Keratinocyte (primary cell): ENCODE measurements at regions not wholly inside any gene's neighbourhood (a gene's known extent, or its start where the extent isn't known, plus 50 kb on each side); places are given as distances from the start of the nearest gene placed in this dataset.
"Not testable (repeated sequence)": the region's sequence is repeated elsewhere in the genome, so short reads cannot be mapped to it uniquely, and the experiment has no call there.

Source experiments
- EZH2 ChIP-seq: IDR thresholded peaks from one replicate; pipeline ENCODE4 v1.6.1; 2012; ENCODE audit warnings: inconsistent platforms, mild to moderate bottlenecking, low read length, moderate library complexity
- TF ChIP-seq, protein P1 (sequence below), 3 experiments: IDR thresholded peaks in 1 of 3; conservative IDR thresholded peaks in 1 of 3; optimal IDR thresholded peaks in 1 of 3; 2 replicates in 2 of 3; 3 replicates in 1 of 3; pipeline versions ENCODE3 to v1.5.1; 2011; ENCODE audit warnings: low read length in 3 of 3, mild to moderate bottlenecking in 3 of 3, moderate library complexity in 2 of 3, control low read depth in 1 of 3, inconsistent platforms in 1 of 3; ENCODE audit not compliant: insufficient read depth in 2 of 3; ENCODE audit errors: extremely low read depth in 1 of 3

DNA sequence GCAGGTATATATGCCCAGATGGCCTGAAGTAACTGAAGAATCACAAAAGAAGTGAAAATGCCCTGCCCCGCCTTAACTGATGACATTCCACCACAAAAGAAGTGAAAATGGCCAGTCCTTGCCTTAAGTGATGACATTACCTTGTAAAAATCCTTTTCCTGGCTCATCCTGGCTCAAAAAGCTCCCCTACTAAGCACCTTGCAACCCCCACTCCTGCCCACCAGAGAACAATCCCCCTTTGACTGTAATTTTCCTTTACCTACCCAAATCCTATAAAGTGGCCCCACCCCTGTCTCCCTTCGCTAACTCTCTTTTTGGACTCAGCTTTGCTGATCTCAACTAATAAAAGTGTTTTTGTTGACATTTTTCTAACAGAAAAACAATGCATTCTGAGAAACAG, 385.4 kb upstream of the CXADR start:
- TF ChIP-seq, protein P1, sequence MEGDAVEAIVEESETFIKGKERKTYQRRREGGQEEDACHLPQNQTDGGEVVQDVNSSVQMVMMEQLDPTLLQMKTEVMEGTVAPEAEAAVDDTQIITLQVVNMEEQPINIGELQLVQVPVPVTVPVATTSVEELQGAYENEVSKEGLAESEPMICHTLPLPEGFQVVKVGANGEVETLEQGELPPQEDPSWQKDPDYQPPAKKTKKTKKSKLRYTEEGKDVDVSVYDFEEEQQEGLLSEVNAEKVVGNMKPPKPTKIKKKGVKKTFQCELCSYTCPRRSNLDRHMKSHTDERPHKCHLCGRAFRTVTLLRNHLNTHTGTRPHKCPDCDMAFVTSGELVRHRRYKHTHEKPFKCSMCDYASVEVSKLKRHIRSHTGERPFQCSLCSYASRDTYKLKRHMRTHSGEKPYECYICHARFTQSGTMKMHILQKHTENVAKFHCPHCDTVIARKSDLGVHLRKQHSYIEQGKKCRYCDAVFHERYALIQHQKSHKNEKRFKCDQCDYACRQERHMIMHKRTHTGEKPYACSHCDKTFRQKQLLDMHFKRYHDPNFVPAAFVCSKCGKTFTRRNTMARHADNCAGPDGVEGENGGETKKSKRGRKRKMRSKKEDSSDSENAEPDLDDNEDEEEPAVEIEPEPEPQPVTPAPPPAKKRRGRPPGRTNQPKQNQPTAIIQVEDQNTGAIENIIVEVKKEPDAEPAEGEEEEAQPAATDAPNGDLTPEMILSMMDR (optimal IDR thresholded peaks at IDR 0.05 in 1 of 3, IDR thresholded peaks at IDR 0.05 in 1 of 3, conservative IDR thresholded peaks at IDR 0.05 in 1 of 3; ENCODE audit: extremely low read depth in 1 of 3, insufficient read depth in 2 of 3, low read length in 3 of 3): not testable (repeated sequence)
- TF ChIP-seq EZH2: not testable (repeated sequence)
